Posterior cingulate gyrus (tissue), 11 donors: ENCODE measurements at regions not wholly inside any gene's neighbourhood (a gene's known extent, or its start where the extent isn't known, plus 50 kb on each side); places are given as distances from the start of the nearest gene placed in this dataset.

ENCODE experiments used
- DNase-seq, 10 donors: peaks; one replicate each; pipeline versions ENCODE4 v3.0.0 to v3.0.0-alpha.2; 2020 to 2021; ENCODE audit warnings: mixed read lengths in 3 of 10
- intact Hi-C: fragments of 100-400 bp; cut with DNase I; formaldehyde crosslinking; loops from one replicate; pipeline ENCODE4 v1.15.1; 2023

DNA sequence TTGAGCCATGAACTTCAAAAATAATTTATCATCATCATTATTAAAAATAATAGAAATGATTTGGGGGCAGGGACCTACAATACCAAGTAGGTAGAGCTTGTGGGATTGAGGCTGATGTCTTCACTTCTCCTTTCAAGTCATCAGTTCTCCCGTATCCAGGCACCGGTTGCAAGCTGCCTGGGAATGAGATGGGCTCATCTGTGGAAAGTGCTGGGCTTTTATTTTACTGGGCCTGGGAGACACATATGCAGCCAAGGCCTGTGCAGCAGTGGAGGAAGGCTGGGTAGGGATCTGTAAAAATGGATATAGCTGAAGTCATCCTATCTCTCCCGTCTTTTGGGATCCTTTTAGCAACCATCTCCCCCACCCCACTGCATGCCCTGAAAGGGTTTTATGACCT, 284.1 kb upstream of the CLINT1 start:
- no peak for DNase-seq
- intact Hi-C loops: no loop called here

DNA sequence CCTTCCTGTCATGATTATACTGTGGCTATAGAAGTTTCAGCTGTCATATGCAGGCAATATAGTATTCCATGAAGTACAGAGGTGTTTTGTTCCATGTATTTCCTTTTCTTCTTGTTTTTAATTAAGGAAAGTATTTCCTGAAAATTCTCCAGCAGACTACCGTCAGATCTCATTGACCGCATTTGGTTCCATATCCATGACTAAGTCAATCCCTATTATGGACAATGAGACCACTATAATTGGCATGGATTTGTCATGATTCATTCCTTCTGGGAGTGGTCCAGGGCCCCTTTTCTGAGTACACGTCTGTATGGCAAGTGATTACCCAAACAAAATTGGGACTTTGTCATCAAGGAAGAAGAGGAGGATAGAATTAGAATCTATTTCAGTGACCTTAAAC, 283.2 kb upstream of the CLINT1 start:
- intact Hi-C loops: no loop called here
- no peak for DNase-seq

DNA sequence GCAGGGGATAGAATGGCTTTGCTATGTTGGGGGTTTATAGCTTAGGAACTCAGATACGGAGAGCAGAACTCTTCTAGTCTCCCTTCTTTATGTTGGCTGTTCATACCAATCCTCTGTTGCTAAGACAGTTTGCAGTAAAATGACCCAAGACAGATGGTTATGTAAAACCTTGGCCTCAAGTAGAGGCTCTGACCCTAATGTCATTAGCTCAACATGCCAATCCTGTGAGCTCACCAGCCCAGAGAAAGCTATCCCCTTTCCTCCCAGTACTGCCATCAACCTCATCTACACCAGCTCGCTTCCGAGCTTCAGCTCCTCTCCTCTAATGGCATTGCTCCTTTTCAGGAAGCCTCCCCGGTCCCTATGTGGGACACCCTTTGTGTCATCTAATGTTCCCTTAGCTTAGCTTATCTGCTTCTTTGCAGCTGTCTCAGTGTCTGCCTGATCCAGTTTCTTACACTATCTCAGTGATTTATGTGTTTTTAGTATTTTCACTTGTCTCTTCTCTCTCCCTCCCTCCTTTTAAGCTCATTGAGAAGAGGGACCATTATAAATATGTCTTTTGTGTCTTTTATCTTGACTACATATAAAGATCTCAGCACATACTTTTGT, 281.3 kb upstream of the CLINT1 start:
- intact Hi-C loops: no loop called here

DNA sequence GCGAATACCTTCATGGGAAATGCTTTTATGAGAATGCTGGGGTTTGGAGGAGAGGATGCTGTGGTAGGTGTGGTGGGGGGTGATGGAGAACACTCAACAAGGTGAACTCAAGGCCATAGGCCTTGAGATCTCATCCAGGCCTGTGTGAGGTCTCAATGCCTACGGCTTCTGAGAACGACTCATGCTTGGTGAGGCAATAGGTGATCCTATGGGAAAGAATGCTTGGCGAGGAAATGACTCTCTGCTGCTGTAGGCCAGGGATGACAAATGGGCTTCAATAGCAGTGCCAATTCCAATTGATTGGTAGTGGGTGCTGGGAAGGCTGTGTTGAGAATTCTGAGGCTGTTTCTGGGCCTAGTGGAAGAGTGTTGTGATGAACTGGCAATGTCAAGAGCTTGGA, 280.2 kb upstream of the CLINT1 start:
- no peak for DNase-seq
- intact Hi-C loops: no loop called here

More for the DNA sequence above, 281.3 kb upstream of the CLINT1 start:
- DNase-seq: no peak

DNA sequence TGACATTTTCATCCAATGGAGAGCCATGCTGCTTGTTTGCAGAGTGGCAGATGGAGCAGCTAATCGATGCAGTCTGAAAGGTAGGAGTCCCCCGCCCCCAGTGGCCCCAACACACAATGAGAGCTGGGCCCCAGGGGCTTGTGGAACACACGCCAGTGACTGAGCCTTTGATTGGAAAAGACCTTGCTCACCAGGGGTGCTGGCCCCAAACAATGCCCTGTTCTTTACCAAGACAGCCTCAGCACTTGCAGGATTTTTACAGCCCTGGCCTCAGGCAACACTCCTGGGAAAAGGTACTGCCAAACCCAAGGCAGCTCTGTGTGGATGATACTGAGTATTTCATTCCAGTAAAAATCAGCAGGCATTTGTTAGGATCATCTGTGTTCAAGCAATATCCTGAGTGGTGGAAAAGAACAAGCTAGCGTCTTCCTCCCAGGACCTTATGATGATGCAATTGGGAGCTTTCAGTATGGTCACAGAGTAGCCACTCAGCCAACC, 276.8 kb upstream of the CLINT1 start:
- DNase-seq: no peak
- intact Hi-C loops: no loop called here

DNA sequence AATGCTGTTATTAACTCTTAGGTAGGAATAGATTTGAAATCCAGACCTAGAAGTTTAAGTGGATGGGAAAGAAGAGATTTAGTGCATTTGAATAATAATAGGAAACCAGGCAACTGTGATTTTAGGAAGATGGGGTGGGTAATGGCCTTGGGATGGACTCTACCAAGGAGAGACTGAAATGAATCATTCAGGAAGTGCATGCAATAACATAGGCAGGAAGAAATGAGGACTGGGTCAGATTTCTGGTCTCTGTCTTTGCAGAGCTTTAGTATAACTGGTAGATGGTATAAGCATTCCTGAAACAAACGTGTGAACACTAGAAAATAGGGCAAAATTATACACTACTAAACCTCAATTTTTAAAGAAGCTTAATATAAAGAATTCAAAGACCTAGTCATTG, 274.4 kb upstream of the CLINT1 start:
- intact Hi-C loops: no loop called here
- DNase-seq: no peak

DNA sequence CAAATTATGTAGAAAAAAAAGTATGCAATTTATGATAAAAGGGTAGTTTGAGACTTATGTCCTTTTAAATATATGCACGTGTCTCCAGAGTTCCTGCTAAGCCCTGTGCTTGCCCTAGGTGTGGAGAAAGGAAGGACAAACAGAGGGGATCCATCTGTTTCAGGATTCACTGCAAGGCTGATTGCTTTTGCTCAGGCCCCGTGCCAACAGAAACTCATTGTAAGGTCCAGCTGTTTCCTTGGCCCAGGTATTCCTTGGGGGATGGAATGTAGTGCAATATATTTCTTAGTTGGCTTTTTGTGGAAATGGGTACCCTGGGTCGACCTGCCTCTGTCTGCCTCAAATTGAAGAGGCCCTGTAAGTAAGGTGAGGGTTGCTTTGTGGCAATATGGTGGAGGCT, 268.6 kb upstream of the CLINT1 start:
- DNase-seq: no peak
- intact Hi-C loops: no loop called here

DNA sequence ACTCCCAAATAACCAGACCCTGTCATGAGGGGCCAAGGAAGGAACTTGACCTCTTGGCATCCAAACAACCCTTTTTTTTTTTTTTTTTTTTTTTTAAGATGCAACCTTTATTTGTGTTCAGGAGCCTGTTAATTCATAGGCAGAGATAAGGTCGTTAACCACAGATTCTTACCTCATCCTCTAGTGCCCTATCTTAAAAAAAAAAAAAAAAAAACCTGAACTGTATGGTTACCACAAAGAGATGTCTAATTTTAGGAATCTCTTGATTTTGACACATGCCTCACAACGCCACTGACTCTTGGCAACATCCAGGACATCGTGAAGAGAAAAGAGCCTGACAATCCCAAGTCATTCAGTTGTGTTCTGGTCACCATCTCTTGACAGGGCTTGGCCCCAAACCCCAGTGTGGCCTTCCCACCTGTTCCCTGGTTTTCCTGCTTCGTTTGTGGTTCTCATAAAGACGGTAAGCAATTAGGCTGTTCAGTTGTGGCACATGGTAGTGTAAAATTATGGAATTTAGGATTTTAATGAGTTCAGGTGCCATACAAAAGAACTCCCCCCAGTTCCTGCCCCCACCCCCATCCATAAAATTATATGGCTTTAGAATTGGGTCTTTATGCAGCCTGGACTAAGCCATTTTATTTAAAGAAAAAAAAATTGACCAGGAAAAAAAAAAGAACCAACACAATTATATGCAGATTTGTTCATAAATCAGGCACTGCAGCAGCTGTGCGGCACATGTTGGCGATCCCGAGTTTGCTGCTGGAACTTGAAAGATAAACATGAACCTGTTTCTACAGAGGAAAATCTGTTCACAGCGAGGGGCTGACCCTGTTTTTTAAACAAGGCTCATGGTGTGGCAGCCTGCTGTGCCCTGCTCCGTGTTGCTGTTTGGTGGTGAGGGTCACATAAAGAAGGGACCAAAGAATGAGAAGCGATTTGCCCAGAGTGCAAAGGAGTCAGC, 267.8 kb upstream of the CLINT1 start:
- intact Hi-C loops: no loop called here
- no peak for DNase-seq

DNA sequence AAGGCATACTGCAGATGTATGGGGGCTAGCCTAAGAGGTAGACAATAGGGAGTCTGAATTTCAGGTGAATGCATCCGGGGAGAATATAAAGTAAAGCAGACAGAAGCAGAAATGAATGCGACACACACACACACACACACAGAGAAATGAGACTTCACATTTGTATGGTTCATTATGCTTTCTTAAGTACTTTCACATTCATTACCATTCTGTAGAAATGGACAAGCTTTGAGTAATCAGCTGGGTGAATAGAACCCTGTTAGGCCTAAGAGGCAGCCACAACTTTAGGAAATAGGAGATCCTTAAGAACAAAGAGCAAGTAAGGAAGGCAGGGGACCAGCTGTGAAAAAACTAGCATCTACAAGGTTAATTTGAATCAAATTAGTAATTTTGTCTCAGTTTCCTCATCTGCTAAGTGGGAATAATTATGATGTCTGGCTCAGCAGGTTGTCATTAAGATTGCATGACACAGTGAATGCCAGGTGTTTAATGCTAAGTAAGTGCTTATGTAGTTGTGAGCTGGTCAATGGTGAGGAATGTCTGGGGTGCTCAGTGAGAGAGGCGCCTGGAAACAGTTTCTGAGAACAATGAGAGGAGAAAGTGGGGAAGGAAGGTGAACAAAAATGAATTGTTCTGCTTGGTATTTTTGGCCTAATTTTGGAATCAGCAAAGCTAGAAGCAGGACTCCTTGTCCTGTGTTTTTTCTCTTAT, 265.8 kb upstream of the CLINT1 start:
- DNase-seq: no peak
- intact Hi-C loops: no loop called here

DNA sequence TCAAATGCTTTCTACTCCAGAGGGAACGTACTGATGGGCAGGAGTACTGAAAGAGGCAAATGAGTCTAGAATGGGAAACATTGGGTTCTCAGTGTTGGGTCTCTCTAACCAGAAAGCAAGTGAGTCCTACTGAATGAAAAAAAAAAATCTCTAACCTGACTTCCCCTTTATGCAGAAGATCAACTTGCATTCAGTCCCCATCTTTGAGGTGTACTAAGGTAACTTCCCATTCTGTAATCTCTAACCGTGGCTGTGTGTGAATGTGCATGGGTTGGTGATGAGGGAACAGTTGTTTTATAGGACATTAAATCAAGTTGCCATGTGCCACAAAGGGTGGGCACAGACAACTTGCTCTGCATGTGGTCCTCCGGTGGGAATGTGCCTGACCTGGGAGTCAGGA, 264.6 kb upstream of the CLINT1 start:
- DNase-seq: no peak
- intact Hi-C loops: no loop called here

DNA sequence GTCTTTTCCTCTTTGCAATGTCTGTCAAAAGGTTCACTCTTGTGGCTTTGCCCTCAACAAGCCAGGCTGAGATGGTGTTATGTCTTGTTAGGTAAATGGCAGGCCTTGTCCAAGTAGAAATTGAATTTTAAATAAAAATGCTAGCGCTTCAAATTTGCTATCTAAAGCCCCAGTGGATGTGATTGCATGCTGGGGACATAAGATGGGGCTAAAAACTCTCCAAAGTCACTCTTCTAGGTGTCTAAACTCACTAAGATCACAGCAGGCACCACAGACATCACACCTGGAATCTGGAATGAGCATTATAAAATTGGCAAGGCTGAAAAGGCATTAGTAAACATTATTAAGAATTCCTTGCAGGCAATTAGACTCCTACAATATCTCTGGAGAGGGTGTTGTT, 262.7 kb upstream of the CLINT1 start:
- intact Hi-C loops: no loop called here
- DNase-seq: no peak

DNA sequence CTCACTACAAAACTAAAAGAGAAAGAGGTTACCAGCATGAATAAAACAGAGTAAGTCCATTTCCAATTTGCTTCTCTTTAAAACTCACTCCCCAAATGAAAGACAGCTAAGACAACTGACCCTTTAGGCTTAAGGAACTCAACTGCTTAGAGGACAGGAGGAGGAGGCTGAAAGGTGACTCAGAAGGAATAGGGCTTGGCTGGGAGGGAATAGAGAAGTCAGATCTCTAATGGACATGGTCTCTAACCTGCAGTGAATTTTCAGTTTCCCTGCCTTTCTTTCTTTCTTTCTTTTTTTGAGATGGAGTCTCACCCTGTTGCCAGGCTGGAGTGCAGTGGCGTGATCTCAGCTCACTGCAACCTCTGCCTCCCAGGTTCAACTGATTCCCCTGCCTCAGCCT, 261.8 kb upstream of the CLINT1 start:
- intact Hi-C loops: no loop called here
- DNase-seq: no peak

DNA sequence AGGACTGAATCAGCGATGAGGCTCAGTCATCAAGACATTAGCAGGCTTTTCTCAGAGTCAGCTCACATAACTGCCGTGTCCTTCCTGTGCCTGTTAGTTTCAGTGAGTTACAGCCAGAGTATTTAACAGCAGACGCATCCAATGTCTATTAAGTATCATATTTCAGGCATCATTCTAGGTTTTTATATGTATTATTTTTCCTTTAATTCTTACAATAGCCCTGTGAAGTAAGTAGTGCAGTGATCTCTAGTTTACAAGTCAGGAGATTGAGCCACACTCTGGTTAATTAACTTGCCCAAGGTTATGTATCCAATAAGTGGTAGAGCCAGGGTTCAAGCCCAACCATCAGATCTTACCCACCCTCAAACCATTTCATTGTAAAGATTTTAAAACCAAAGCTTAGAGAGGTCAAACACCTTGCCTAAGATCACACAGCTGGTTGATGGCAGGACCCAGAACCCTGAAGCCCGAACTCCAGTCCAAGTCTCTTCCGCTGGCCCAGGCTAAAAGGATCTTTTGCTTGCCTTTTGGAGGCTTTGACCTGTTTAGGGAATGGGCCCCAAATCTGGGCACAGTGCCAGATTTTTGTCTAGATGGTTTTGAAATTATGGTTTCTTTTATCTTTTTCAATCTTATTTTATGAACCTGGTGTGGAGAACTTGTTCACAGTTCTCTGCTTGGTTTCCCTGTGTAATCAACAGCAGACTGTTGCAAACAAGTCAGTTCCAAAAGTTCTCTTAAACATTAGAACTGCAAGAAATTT, 261.2 kb upstream of the CLINT1 start:
- intact Hi-C loops: no loop called here
- DNase-seq: no peak

DNA sequence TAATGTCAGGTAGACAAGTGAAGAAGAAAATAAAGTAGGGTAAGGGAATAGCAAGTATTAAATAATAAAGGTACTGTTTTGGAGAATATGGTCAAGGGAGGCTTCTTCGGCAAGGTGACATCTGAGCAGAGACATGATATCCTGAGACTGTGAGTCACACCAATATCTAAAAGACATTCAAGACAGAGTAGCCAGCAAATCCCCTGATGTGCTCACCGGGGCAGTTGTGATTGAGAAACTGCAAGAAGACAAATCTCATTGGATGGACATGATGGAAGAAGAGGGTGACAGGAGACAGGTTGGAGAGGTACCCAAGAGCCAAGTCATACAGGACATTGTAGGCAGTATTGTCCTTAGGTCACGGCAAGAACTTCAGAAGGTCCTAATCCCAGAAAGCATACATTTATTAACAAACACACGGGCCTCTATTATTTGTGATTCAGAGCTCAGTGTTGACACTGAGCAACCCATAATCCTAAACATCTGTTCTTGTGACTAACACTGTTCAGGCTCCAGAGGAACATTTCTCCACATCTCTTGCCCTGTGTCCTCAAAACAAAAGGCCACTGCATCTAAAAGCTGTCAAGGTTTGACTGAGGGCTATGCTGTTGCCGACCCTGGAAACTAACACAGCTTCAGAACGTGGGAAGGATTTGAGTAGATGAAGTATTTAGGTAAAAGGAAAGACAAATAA, 258.7 kb upstream of the CLINT1 start:
- intact Hi-C loops: no loop called here
- no peak for DNase-seq

DNA sequence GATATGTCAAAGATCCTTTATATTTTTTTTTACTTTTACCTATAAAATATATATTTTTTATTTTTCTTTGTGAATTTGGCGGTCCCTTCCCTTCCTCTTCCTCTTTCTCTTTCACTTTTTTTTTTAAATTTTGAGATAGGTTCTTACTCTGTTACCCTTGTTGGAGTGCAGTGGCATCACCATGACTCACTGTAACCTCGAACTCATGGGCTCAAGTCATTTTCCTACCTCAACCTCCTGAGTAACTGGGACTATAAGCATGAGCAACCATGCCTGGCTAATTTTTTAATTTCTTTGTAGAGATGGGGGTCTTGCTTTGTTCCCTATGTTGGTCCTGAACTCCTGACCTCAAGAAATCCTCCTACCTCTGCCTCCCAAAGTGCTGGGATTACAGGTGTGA, 258.0 kb upstream of the CLINT1 start:
- no peak for DNase-seq
- intact Hi-C loops: no loop called here

DNA sequence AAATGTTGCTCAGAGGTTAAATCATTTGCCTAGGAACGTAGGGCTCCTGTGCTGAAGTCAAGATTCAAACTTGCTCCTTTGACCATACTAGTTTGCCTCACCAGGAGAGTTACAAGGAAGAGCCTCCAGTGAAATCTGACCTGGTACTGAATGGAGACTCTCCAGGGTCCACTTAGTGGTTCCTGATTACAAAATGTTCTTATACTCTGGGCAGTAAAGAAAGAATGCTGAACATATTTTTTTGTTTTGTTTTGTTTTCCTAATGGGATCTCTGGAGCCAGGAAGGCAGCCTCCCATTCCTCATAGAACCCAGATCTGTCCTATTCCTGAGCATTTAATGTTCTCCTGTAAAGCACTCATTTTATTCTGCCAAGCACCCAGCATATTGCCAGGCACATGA, 256.5 kb upstream of the CLINT1 start:
- intact Hi-C loops: no loop called here
- no peak for DNase-seq

DNA sequence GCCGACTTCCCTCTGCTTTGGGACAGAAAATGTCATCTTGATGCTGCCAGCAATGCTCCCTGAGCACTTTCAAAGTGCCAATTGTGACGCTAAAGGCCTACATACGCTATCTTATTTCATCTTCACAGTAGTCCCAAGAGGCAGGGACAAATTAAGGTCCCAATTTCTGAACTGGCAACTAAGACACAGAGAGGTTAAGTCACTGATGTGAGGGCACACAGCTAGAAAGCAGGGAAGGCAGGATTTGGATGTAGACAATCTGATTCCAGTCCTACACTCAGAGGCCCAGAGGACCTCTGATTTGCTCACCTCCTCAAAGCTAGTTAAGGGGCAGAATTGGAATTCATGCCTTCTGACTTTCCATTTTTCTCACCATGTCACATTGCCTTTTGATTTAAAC, 249.2 kb upstream of the CLINT1 start:
- DNase-seq: no peak
- intact Hi-C loops: no loop called here

DNA sequence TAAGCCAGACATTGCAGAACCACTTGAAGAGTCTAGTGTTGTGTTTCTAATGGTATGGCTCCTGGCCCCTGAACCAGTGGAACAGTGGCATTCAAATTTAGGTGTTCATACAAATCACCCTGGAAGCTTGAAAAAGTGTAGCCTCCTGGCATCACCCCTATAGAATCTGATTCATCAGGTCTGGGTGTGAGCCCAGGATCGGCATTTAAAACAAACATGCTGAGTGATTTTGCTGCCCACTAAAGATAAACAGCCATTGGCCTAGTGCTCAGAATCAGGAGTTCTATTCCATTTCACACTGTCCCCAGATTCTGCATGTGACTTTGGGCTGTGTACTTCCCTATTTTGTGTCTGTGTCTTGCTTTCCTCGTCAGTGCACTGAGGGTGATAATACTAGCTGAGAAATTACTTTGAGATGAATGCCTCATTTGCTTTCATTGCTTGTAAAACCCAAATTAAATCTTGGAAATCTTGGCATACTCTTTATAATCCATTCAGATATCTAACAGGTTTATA, 241.5 kb upstream of the CLINT1 start:
- intact Hi-C loops: no loop called here
- no peak for DNase-seq

DNA sequence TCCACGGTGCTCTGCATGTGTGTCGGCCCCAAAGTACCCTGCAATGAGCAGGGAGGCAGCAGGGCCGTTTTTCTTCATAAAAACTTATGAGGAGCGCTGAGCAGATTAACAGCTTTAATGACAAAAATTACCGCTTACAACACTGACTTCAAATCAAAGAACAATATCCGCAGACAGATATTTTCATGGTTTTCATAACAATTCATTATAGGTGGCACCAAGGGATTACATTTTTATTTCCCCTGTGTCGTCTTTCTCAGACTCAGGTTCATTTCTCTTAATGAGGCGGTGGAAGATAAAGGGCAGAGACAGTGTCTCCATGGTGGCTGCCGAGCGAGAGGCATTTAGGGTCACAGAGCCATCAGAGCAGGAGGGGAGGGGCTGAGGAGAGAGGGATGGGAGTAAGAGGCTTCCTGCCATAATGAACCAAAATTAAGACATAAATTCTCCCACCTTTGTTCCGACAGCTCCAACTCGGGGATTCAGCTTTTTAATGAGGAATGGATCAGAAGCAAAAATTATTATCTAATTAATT, 240.7 kb upstream of the CLINT1 start:
- no peak for DNase-seq
- intact Hi-C loops: no loop called here

DNA sequence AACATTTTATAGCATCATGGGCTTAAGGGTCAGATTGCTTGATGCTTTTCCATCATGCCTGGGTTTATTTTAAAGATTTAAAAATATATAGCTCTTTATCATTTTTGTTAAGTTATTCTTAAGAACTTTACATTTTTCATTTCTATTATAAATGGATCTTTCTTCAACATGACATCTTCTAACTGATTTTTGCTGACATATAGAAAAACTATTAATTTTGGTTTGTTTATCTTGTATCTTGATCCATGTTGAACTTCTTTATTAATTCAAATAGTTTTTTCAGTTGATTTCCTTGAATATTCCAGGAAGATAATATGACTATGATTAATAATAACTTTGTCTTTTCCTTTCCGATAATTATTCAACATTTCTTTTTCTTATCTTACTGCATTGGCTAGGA, 237.9 kb upstream of the CLINT1 start:
- no peak for DNase-seq
- intact Hi-C loops: no loop called here
